Lower leg skin (tissue), 3 donors: ENCODE measurements at regions not wholly inside any gene's neighbourhood (a gene's known extent, or its start where the extent isn't known, plus 50 kb on each side); places are given as distances from the start of the nearest gene placed in this dataset.

Source experiments
- POLR2A ChIP-seq, 2 donors: fragments of 450-650 bp; IDR thresholded peaks; one replicate each; pipeline ENCODE4 v1.6.1; 2016 to 2017; ENCODE audit warnings: antibody characterized with exemption in 2 of 2, mild to moderate bottlenecking in 1 of 2, moderate library complexity in 1 of 2
- TF ChIP-seq, protein P1 (sequence below), 3 donors: fragments of 450-650 bp; IDR thresholded peaks; one replicate each; pipeline ENCODE4 v1.5.1; 2016; ENCODE audit warnings: antibody characterized with exemption in 3 of 3, mild to moderate bottlenecking in 3 of 3, moderate library complexity in 2 of 3

- TF ChIP-seq POLR2A (IDR thresholded peaks at IDR 0.05) = no peak
- TF ChIP-seq, protein P1, sequence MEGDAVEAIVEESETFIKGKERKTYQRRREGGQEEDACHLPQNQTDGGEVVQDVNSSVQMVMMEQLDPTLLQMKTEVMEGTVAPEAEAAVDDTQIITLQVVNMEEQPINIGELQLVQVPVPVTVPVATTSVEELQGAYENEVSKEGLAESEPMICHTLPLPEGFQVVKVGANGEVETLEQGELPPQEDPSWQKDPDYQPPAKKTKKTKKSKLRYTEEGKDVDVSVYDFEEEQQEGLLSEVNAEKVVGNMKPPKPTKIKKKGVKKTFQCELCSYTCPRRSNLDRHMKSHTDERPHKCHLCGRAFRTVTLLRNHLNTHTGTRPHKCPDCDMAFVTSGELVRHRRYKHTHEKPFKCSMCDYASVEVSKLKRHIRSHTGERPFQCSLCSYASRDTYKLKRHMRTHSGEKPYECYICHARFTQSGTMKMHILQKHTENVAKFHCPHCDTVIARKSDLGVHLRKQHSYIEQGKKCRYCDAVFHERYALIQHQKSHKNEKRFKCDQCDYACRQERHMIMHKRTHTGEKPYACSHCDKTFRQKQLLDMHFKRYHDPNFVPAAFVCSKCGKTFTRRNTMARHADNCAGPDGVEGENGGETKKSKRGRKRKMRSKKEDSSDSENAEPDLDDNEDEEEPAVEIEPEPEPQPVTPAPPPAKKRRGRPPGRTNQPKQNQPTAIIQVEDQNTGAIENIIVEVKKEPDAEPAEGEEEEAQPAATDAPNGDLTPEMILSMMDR (IDR thresholded peaks at IDR 0.05) = no peak
Measured at GRCh38 chr2:81528852-81529480, 1224.4 kb upstream of the LRRTM1 start.
